GM19240 (cell line): ENCODE measurements at regions not wholly inside any gene's neighbourhood (a gene's known extent, or its start where the extent isn't known, plus 50 kb on each side); places are given as distances from the start of the nearest gene placed in this dataset.

Source experiments
- DNase-seq: peaks from one replicate; pipeline ENCODE4 v3.0.0; 2011; ENCODE audit warnings: low spot score; ENCODE audit not compliant: insufficient read length

DNA sequence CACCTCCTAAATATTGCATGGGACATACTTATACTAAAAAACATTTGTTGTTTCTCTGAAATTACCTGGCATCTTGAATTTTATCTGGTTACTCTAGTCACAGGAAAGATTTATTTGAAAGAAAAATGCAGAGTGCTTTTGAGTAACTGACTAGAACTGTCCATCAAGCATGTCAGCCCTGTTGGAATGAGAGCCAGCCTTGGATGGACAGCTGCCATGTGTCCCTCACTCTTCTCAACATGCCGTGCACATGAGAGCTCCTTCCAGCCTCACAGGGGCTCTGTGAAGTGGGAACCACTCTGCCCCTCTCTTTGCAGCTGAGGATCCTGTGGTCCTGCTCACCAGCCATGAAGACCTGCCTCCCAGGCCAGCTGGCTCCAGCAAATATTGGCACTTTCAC, 118.3 kb upstream of the SHH start:
- DNase-seq = no peak

DNA sequence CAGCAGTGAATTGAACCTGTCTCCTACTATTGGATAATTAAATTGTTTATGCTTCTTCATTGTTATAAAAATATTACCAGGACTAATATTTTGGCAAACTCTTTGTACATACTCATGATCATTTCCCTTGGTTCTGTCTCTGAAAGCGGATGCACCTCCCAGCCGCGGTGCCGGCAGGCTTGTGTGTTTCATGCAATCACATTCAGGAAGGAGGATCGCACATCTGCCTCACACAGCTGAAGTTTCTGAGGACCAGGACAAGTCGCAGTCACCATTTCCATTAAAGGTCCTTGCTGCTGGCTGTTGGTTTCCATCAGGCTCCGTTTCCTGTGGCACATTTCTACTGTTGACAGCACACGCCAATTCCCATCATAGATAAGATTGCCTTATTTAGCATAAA, 117.8 kb upstream of the SHH start:
- no peak for DNase-seq

DNA sequence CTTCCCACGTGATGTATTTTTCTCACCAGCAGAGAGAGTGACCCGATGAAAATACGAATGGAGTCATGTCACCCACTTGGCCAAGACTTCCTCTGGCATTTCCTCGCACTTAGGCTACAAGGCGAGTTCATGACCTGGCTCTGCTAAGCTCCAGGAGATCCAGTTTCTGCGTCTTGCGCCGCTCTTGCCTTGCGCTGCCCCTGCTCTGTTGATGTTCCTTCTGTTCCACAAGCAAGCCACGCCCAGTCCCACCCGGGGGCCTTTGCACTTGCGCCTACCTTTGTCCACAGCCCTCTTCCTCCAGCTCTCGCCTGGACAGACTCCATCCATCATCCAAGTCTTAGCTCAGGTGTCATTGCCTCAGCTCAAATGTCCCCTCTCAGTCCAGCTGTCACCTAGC, 116.3 kb upstream of the SHH start:
- no peak for DNase-seq

DNA sequence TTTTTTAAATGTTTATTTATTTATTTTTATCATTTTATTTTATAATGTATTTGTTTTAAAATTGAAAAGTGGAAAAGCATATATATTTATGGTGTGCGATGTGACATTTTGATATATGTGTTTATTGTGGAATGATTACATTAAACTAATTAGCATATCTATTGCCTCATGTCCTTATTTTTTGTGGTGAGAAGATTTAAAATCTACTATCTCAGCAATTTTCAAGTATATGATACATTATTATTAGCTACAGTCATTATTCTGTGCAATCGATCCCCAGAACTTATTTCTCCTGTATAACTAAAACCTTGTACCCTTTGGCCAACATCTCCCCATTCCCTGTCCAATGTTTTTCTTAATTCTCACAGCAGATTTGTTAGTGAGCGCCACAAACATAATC, 115.6 kb upstream of the SHH start:
- no peak for DNase-seq

DNA sequence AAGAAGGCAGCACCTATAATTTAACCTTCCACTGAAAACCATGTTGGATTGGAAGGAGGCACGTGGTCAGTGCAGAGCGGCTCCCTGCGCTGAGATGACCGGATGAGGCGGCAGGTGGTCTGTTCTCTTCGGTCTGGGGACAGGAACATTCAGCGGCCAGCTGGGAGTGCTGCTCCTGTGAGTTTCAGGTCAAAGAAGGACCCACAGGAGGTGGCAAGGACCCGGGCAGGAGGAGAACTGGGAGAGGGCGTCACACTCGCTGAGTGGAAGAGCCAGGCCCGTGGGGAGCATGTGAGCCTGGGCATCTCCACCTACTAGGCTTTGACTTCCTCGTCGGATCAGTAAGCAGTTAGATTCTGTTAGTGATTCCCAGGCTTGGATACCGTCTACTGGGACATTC, 113.4 kb upstream of the SHH start:
- no peak for DNase-seq

DNA sequence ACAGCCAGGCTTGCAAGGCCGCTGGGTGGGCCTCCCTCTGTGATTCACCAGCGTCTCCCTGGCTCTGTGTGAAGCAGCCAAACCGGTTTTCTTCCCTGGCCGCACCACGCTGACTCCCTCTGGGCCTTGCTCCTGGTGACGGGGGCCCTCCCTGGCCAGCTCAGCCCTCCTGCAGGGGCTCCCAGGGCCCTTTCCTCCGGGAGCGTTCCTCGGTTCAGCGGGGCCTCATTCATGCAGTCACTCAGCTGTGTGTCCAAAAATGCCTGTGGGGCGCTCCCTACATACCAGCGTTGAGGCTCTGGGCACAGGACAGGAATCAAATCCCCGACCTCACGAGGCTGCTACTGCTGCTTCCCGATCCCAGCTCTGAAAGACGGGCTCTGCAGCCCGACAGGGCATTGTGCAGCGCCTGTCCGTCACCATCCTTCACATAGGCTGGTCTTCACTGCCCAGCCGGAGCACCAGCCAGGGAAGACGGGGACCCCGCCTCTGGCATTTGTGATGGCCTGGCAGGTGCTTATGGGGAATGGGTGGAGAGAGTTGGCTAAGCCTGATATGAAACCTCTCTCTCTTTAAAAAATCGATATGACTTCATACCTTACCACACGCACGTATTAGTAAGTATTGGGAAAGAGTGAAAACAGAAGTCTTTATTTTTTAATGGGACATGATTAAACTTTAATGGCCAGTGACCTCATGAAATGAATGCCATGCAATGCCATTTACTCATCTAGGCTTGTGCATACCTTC, 110.0 kb upstream of the SHH start:
- no peak for DNase-seq

DNA sequence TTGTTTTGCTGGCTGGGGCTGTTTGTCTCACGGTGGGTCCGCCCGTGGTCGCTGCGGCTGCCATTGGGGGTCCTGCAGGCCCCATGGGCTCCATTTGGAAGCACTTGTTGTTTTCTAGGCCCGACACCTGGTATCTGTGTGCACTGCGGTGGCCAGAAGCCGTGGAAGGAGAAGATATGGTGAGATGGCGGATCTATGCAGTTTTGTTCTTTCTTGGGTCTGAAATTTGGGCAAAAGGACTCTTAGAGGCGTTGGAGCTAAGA, 109.5 kb upstream of the SHH start:
- DNase-seq = no peak

DNA sequence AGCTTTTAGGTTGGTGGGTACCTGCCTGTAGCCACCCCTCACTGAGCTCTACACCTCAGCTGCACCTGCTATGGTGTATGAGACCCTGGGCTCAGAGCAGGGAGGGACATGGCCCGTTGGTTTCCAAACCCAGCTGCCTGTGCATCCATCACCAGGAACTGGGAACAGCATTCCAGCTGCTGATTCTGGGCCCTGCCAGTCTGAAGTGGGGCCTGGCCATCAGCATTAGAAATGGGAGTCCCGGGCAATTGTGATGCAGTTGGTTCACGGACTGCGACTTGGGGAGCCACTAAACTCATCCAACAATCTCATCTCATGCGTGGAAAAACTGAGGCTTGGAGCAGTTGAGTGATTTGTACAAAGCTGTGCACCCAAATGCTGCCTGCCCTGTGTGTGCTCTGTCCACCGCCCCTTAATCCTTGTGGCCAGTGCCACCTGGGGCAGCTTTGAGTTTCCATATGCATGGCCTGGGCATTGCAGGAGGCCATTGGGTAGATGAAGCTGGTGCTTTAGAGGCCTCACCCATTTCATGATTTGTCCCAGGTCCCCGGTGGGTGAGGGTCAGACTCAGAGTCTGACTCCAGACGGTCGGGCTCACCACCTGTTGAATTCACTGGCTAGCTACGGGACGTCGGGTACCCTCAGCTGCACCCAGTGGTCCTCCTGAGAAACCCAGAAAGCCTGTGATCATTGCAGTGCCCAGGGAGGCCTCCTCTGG, 109.0 kb upstream of the SHH start:
- no peak for DNase-seq

DNA sequence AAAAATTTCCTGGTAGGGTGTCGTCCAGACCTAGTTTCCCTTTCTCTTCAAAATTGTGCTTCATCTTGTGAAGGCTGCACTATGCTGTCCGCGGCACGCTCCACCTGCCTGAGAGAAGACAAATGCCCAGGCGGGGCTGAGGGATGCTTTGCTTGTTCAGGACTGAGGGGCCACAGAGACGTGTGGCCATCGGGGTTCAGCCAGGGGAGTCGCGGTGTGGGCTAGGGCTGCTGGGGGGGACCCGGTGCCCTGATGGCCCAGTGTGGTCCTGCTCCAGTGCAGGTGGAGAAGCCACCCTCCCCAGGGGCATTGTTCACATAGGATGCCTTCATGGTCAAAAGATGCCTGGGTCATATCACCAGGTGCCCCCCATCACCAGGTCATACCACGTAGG, 107.8 kb upstream of the SHH start:
- DNase-seq = no peak

DNA sequence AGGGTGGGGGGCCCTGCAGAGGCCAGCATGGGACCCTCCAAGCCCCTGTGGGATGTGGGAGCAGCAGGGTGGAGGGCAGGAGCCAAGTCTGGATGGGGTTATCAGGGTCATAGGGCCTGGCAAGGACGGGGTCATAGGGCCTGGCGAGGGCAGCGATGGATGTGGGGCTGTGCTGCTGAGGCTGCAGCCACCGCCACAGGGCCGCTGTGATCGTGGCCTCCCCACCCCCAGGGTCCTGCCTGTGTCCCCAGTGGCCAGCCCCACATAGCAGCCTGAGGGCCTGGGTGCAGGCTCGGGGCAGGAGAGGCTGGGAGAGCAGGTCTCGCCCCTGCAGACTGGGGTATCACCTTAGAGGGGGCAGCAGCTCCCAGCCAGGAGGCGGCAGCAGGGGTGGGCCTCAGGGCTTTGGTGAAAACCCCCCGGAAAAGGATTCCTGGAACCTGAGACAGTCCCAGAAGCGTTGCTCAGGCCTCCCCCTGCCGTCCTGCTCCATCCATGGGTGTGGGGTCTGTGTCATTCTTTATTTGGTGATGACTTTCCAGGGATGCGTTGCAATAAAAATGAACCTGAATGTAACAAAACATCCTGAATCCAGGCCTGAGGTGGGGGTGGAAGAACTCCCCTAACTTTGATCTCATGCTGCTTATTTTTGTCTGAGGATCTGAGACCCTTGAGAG, 107.3 kb upstream of the SHH start:
- DNase-seq = no peak

DNA sequence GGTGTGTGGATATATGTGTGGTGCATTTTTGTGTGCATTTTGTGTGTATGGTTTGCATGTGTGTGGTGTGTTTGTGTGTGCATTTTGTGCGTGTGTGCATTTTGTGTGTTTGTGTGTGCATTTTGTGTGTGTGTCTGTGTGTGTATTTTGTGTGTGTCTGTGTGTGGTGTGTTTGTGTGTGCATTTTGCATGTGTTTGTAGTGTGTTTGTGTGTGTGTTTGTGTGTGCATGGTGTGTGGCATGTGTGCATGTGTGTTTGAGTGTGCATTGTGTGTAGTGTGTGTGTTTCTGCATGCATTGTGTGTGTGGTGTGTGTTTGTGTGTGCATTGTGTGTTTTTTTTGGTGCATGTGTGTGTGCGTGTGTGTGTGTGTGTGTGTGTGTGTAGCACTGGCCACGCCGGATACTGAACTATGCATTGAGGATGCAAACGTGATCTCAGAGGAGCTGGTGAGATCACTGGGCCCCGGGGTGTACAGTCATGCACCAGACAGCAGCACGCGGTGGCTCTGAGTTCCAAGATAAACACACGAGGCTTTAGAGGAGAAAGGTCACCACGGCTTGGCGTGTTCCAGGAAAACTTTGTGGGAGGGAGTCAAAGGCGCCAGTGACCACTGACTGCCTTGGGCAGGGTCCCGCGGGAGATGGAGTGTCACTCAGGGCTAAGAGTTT, 106.6 kb upstream of the SHH start:
- DNase-seq = no peak

DNA sequence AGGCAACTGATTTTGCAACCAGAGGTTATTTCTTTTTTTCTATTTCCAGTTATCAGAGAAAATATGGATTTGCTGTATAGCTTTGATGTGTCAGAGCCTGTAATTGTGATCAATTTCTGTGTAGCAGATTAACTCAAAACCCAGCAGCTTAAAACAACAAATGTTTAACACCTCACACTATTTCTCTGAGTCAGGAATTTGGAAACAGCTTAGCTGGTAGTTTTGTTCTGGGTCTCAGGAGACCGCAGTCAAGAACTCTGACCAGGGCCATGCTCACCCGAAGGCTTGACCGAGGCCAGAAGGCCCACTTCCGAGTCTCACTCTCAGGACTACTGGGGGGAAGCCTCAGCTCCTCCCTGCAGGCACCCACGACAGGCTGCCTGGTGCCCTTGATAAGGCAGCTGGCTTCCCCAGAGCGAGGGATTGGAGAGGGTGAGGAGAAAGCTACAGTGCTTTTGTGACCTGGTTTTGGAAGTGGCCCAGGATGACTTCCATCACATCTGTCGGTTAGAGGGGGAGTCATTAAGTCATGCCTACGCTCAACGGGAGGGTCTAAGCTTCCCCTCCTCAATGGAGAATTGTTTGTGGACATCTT, 105.7 kb upstream of the SHH start:
- DNase-seq = no peak

DNA sequence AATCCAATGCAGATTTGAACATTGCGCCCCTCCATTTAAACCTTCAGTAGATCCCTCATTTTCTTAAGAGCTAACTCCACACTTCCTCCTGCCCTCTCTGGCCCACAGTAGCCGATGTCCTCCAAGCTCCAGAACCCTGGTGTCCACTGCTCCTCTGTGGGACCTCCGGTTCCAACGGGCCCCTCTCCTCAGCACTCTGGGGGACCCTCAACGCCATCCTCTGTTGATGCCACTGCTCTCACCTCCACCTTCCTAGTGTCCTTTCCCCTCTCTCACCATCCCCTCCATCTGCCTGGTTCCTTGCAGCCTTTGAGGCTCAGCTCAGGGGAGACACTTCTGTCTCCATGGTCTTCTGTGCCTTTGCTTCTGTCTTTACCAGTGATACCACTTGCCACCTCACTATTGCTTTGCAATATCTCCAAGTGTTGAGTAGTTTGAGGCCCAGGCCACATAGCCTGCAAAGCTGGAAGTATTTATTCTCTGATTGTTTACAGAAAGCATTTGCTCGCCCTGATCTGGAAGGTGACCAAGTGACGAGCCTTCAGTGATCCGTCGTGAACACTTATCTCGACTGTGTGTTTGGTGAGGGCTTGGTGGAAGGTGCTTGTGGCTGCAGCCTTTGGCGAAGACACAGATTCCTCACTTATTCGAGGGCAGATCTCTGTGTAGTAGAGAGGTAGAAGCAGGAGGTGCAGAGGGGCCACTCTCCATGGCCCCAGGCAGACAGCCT, 104.8 kb upstream of the SHH start:
- DNase-seq = no peak

DNA sequence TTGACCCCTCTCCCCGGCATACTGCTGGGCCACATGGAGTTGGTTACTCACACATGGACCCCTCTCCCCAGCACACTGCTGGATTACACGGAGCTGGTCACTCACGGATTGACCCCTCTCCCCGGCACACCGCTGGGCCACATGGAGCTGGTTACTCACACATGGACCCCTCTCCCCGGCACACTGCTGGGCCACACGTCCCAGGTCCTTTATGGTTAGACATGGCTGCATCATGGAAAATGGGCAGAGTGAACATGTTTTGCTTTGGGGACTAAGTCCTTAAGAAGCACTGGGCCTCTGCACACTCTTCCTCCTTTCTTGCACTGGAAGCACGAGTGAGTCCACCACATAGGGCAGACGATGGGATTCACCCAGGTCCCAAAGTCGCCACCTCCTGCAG, 102.1 kb upstream of the SHH start:
- no peak for DNase-seq

DNA sequence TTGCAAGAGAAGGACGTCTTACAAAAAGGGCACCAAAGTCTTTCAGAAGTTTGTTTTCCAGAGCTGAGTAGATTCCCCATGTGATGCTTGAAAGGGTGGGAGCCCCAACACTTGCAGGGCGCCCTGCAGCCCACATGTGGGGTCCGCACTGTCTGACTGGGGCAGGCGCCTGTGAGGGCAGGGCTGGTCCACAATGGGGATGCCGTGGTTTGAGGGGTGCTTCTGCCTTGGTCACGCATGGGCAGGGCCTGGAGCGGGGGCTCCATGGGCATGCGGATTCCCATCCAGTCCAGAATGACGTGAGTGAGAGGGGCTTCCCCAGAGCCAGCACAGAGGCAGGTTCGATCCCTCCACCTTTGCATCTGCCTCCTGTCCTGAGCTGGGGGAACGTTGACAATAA, 101.5 kb upstream of the SHH start:
- no peak for DNase-seq

DNA sequence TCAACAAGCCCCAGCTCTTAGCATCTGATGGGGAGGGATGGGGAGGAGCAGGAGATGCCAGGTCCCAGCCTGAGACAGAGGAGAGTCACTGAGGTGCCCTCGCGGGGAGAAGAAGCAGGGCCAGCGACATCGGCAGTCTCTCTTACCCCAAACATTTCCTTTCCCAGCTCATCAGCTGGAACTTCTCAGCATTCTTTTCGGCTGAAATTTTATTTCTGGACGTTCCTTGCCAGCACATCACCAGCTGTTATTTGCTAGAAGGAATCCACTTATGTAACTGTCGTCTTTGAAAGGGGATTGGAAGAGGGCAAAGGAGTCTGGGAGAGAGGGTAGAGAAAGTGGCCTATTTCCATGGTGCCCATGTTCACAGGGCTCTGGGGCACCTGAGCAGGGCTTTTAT, 101.0 kb upstream of the SHH start:
- no peak for DNase-seq

DNA sequence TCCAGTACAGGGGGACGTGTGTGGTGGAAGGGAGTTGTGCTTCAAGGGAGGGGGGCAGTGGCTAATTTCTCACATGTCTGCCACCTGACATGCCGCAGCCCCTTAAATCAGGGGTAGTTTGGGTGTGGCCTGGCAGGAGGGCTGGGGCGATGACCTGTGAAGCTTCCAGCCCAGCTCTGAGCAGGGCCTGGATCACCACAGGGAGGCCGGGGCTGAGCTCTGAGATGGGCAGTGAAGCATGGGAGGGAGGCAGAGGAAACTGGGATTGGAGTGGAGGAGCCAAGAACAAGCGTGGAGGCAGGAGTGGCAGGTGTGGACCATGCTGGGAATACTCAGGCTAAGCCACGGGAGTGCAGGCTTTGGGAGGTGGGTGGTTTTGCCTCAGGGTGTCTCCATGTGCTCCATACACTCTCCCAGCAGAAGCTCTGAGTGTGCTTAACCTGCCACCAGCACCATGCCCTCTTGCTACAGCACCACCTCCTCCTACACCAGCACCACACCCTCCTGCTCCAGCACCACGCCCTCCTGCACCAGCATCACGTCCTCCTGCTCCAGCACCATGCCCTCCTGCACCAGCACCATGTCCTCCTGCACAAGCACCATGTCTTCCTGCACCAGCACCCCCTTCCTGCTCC, 99.3 kb upstream of the SHH start:
- DNase-seq = no peak

DNA sequence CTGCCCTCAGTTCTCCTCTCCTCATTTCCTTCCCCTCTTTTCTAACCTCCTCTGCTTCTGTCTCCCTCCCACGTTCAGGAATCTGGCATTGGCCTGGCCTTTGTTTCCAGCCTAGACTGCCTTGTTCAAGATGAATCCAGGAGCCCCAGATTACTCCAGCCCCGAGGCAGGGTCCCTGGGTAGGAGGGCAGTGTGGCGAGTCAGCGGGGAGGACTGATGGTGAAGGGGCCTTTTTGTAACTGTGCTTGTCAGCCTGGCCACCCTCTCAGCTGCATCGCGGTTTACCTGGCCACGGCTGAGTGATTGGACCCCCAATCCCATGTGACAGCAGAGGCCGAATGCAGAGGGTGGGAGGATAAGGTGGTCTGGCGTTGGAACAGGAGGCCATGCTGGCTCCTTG, 96.1 kb upstream of the SHH start:
- DNase-seq = no peak

DNA sequence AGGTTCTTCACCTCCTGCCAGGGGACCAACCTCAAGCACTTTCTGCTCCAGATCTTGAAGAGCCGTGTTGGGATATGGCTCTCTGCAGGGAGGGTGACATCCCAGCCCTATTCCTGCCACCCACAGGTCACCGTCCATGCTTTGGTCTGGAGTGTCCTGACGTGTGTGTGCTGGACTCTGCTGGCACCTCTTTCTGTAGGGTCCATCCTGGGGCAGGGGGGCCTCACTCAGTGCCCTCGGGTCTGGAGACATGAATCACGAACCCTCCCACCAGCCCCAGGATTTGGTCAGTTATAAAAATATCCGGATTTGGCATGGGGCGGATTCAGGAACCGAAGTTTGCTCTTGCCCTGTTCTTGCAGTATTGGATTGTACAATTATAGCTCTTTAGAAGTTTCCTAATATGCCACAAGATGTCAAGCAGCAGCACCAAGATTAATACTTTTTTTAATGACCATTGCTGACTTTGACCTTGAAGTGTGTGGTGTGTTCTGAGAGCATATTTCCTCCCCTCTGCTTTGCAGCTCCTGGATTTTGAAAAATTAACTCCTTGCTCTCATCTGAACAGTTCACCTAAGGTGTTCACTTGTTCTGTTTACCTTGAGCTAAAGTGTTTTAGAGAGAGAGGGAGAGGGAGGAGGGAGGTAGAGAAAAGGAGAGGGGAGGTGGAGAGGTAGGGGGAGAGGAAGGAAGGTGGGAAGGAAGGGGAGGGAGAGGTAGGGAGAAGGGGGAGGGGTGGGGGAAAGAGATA, 95.4 kb upstream of the SHH start:
- DNase-seq = no peak

DNA sequence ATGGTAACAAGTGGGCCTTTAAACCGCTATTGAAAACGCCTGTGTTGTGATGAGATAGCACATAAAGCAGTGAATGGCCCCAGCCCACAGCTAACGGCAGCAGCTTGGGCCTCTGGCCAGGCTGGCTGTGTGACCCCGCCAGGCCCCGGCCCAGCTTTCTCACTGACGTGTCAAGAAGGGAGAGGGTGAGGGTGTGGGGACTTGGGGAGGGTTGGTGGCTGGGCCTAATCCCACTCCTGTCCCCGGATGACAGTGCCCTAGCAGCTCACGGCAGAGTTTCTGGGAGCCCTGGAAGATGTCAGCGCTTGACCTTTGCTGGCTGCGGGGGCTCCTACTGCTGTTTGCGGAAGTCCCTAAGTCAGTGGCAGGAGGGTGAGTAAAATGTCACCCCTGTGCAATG, 88.9 kb upstream of the SHH start:
- no peak for DNase-seq
